HL-60 (cell line): ENCODE measurements at regions not wholly inside any gene's neighbourhood (a gene's known extent, or its start where the extent isn't known, plus 50 kb on each side); places are given as distances from the start of the nearest gene placed in this dataset.

Experiments used
- DNase-seq, 2 experiments: peaks; one replicate each; pipeline ENCODE4 v3.0.0-alpha.2; 2010 to 2020; ENCODE audit warnings: low read depth in 1 of 2, low spot score in 1 of 2
- H3K27ac ChIP-seq: fragments of 250-450 bp; sonication (Bioruptor Pico); replicated peaks from 2 replicates; pipeline ENCODE4 v1.5.1; 2020; ENCODE audit warnings: mild to moderate bottlenecking, moderate library complexity
- H3K27me3 ChIP-seq: fragments of 250-450 bp; sonication (Bioruptor Pico); 2 replicates; pipeline ENCODE4 v1.5.1; 2021; ENCODE audit warnings: mild to moderate bottlenecking, moderate library complexity; ENCODE audit not compliant: insufficient read depth, poor library complexity, severe bottlenecking
- H3K4me3 ChIP-seq: replicated peaks from 2 replicates; pipeline ENCODE4 v1.5.1; 2011; ENCODE audit warnings: mild to moderate bottlenecking, control low read depth, low read length; ENCODE audit not compliant: insufficient read depth
- GABPA ChIP-seq: IDR thresholded peaks from 2 replicates; pipeline ENCODE4 v1.6.1; 2012; ENCODE audit warnings: low read depth
- POLR2AphosphoS5 ChIP-seq: IDR thresholded peaks from 2 replicates; pipeline ENCODE4 v1.6.1; 2012; ENCODE audit warnings: low read depth
- SPI1 ChIP-seq: IDR thresholded peaks from 2 replicates; pipeline ENCODE4 v1.6.1; 2012; ENCODE audit warnings: low read depth, mild to moderate bottlenecking, borderline replicate concordance
- TF ChIP-seq, protein P1 (sequence below): IDR thresholded peaks from 2 replicates; pipeline ENCODE4 v1.6.1; 2012; ENCODE audit warnings: low read depth; ENCODE audit not compliant: insufficient replicate concordance
- TF ChIP-seq, protein P2 (sequence below): IDR thresholded peaks from one replicate; pipeline ENCODE4 v1.5.1; 2011; ENCODE audit warnings: low read length, control low read depth, inconsistent platforms; ENCODE audit not compliant: insufficient read depth

- no peak overlapping the region for H3K27ac ChIP-seq
- TF ChIP-seq GABPA (no peak), POLR2AphosphoS5 (no peak), SPI1 (no peak)
- TF ChIP-seq, protein P1, sequence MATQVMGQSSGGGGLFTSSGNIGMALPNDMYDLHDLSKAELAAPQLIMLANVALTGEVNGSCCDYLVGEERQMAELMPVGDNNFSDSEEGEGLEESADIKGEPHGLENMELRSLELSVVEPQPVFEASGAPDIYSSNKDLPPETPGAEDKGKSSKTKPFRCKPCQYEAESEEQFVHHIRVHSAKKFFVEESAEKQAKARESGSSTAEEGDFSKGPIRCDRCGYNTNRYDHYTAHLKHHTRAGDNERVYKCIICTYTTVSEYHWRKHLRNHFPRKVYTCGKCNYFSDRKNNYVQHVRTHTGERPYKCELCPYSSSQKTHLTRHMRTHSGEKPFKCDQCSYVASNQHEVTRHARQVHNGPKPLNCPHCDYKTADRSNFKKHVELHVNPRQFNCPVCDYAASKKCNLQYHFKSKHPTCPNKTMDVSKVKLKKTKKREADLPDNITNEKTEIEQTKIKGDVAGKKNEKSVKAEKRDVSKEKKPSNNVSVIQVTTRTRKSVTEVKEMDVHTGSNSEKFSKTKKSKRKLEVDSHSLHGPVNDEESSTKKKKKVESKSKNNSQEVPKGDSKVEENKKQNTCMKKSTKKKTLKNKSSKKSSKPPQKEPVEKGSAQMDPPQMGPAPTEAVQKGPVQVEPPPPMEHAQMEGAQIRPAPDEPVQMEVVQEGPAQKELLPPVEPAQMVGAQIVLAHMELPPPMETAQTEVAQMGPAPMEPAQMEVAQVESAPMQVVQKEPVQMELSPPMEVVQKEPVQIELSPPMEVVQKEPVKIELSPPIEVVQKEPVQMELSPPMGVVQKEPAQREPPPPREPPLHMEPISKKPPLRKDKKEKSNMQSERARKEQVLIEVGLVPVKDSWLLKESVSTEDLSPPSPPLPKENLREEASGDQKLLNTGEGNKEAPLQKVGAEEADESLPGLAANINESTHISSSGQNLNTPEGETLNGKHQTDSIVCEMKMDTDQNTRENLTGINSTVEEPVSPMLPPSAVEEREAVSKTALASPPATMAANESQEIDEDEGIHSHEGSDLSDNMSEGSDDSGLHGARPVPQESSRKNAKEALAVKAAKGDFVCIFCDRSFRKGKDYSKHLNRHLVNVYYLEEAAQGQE, result no peak
- TF ChIP-seq, protein P2, sequence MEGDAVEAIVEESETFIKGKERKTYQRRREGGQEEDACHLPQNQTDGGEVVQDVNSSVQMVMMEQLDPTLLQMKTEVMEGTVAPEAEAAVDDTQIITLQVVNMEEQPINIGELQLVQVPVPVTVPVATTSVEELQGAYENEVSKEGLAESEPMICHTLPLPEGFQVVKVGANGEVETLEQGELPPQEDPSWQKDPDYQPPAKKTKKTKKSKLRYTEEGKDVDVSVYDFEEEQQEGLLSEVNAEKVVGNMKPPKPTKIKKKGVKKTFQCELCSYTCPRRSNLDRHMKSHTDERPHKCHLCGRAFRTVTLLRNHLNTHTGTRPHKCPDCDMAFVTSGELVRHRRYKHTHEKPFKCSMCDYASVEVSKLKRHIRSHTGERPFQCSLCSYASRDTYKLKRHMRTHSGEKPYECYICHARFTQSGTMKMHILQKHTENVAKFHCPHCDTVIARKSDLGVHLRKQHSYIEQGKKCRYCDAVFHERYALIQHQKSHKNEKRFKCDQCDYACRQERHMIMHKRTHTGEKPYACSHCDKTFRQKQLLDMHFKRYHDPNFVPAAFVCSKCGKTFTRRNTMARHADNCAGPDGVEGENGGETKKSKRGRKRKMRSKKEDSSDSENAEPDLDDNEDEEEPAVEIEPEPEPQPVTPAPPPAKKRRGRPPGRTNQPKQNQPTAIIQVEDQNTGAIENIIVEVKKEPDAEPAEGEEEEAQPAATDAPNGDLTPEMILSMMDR, result no peak
- no peak overlapping the region for H3K4me3 ChIP-seq
- DNase-seq, result no peak
- H3K27me3 ChIP-seq, result no peaks in the 10 kb centered on the region
These were observed 92.0 kb upstream of the PRDX4 start for GRCh38 chrX:23575281-23575680.

DNA sequence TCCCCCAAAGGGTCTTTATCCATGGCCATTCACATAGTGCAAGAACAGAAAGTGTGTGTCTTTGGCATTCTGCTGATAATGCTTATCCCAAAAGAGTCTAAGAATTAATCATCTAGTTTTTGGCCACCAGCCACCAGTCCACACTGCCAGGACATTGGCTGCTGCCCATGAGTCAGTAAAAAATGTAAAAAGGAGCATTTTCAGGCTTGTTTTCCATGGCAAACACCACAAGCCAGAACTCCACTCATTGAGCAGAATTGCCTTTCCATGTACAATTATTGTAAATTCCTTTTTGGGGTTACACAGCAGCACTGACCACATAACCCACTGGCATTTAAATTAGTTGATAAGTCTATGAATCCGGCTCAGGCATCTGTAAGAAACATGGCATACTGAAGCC is 89.2 kb upstream of the PRDX4 start:
- no peaks in the 10 kb centered on the region for H3K27me3 ChIP-seq
- no peak for TF ChIP-seq POLR2AphosphoS5
- TF ChIP-seq, protein P1, result no peak
- TF ChIP-seq, protein P2, result no peak
- TF ChIP-seq SPI1, result no peak
- no peak for TF ChIP-seq GABPA
- no peak overlapping the region for H3K27ac ChIP-seq
- no peak overlapping the region for H3K4me3 ChIP-seq
- no peak for DNase-seq

- no peak for DNase-seq
- TF ChIP-seq, protein P2, result no peak
- TF ChIP-seq, protein P1, result no peak
- TF ChIP-seq SPI1 (no peak), POLR2AphosphoS5 (no peak), GABPA (no peak)
These were observed 77.8 kb upstream of the PRDX4 start for GRCh38 chrX:23589496-23589895.

More at GRCh38 chrX:23589496-23589895, 77.8 kb upstream of the PRDX4 start:
- H3K4me3 ChIP-seq, result no peak overlapping the region
- H3K27me3 ChIP-seq, result no peaks in the 10 kb centered on the region
- no peak overlapping the region for H3K27ac ChIP-seq
